Activated CD4-positive, alpha-beta memory T cell treated with anti-CD3 and anti-CD28 coated beads, Interleukin-2, amount 10 ng/mL, durations not matched to agents 7 days and 5 days (primary cell): ENCODE measurements at regions not wholly inside any gene's neighbourhood (a gene's known extent, or its start where the extent isn't known, plus 50 kb on each side); places are given as distances from the start of the nearest gene placed in this dataset.
"Not testable (repeated sequence)": the region's sequence is repeated elsewhere in the genome, so short reads cannot be mapped to it uniquely, and the experiment has no call there.

Experiments used
- CTCF ChIA-PET: fragments of 350-600 bp; sonication (Branson Sonifier 250); formaldehyde crosslinking; loops from one replicate; lab custom pipeline; 2021; ENCODE audit warnings: antibody characterized with exemption, inconsistent platforms; lab: Charles Lee
- POLR2A ChIA-PET: fragments of 350-600 bp; sonication (Branson Sonifier 250); formaldehyde crosslinking; loops from one replicate; lab custom pipeline; 2021; ENCODE audit warnings: antibody characterized with exemption; lab: Charles Lee
- DNase-seq: peaks from one replicate; pipeline ENCODE4 v3.0.0-alpha.2; 2020
- H3K27ac Mint-ChIP-seq: one replicate; pipeline ENCODE4 v1.8.0; 2021; ENCODE audit warnings: mild to moderate bottlenecking, mixed read lengths
- H3K27me3 Mint-ChIP-seq: one replicate; pipeline ENCODE4 v1.8.0; 2021; ENCODE audit warnings: mixed read lengths
- H3K36me3 Mint-ChIP-seq: one replicate; pipeline ENCODE4 v1.8.0; 2021; ENCODE audit warnings: low read depth, mixed read lengths
- H3K4me1 Mint-ChIP-seq: one replicate; pipeline ENCODE4 v1.8.0; 2021; ENCODE audit warnings: mixed read lengths
- H3K4me3 Mint-ChIP-seq: one replicate; pipeline ENCODE4 v1.8.0; 2021; ENCODE audit warnings: mild to moderate bottlenecking, mixed read lengths
- H3K9me3 Mint-ChIP-seq: one replicate; pipeline ENCODE4 v1.8.0; 2021; ENCODE audit warnings: mixed read lengths

DNA sequence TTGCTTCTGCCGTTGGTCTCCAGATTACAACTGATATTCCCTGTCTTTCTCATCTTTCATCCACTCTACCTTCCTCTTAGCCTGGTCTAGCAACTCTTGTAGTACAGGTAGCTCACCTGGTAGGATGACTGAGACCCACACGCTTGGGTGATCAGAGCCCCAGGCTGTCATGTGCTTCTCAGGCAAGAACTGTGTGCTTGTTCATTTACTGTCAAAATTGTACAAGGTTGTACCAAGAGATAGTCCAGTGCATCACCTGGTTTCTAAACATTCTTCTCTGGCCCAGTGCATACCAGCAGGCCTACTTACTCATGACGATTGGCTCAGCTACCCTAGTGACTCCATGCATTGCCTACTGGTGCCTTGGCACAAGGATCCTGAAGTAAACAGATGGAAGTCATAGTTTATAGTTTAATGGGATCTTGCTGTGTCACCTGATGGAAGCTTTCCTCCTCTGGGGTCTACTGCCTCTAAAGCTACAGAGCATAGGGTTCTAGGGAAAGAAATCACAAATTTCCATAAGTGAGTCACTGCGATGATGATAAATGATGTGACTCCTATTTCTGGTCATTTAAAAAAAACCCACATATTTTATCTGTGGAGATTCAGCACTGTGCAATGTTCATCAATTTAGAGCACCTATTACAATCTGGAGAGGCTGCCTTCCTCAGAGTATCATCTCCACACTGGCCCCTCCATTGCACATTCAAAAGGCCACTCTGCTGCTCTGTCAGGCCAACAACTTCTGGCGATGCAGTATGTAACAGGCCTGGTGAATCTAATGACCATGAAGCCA is 481.8 kb upstream of the MEIS1 start:
- POLR2A ChIA-PET: no interaction called here
- CTCF ChIA-PET: no interaction called here
- no peaks in the 10 kb centered on the region for H3K9me3 Mint-ChIP-seq

DNA sequence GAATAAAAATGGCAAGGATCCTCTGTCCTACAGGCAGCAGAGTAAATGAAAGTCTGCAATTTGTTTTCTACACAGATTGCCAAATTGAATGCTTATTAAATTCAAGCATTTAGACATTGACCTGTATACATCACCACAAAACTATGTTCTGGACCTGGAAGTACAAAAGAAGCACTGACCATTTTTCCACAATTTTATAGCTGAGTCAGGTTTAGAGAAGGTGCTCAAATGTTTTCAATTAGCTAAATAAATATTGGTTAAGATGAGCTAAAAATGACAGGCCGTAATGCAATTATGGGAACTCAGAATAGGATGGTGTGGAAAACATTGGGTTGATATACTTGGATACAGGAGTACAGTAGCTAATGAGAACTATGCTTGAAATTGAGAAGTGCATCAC is 490.7 kb upstream of the MEIS1 start:
- POLR2A ChIA-PET: no interaction called here
- CTCF ChIA-PET: no interaction called here
- no peaks in the 10 kb centered on the region for H3K27me3 Mint-ChIP-seq
- no peaks in the 10 kb centered on the region for H3K36me3 Mint-ChIP-seq
- H3K4me3 Mint-ChIP-seq: no peak overlapping the region
- no peak overlapping the region for H3K27ac Mint-ChIP-seq
- H3K4me1 Mint-ChIP-seq: no peaks in the 10 kb centered on the region
- H3K9me3 Mint-ChIP-seq: peaks cover 5% of the 10 kb centered on the region
- DNase-seq: no peak

More for the DNA sequence above, 481.8 kb upstream of the MEIS1 start:
- Mint-ChIP-seq H3K4me1 (no peaks in the 10 kb centered on the region), H3K27ac (no peak overlapping the region), H3K27me3 (no peaks in the 10 kb centered on the region), H3K4me3 (no peak overlapping the region), H3K36me3 (no peaks in the 10 kb centered on the region)
- DNase-seq: no peak

DNA sequence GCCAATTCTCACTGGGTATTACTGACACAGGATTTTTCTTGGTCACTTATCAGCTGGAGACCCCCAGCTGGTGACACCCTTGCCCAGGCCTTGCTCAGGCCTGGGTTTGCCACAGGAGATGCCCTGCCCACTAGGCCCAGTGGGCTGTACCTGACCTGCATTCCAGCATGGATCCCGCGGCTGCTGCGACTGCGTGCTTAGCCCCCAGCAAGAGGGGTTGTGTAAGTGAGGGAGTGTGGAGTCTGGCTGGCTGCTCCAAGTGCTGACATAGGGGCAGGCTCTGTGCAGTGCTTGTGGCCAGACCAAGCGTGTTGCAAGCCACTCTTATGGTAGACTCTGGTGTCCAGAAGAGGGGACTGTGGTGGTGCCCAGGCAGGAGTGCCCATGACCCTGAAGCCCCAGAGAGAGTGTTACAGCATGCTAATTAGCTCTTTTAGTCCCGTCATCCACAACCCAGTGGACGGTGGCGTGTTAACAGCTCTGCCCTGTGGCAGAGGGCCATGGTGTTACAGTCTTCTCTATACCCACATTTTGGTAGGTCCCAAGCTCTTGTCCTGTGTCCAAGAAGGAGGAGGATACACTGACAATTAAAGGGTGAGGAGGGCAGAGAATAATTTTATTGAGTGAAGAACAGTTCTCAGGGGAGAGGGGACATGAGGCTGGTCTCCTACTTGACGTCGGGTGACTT is 491.7 kb upstream of the MEIS1 start:
- POLR2A ChIA-PET: no interaction called here

DNA sequence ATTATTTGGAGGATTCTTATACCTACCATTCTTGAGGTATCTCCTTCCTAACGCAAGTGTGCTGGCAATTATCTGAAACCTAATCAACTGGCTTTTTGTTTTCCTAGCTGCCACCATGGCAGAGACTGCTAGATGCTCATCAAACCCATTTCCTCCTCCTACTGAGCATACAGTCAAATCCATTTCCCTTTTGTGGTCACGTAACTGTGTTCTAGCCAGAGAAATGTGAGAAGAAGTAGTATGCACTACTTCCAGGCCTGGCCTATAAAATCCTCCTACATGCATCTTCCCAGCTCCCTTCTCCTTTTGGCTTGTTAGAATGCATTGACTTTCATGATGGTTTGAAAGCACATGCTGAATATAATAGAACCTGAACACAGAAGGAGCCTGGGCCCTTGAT is 494.1 kb upstream of the MEIS1 start:
- H3K9me3 Mint-ChIP-seq: peaks cover 5% of the 10 kb centered on the region
- H3K27me3 Mint-ChIP-seq: no peaks in the 10 kb centered on the region
- ChIA-PET CTCF (no interaction called here), POLR2A (no interaction called here)
- no peak for DNase-seq
- H3K4me1 Mint-ChIP-seq: no peaks in the 10 kb centered on the region
- no peak overlapping the region for H3K4me3 Mint-ChIP-seq
- no peak overlapping the region for H3K27ac Mint-ChIP-seq
- H3K36me3 Mint-ChIP-seq: no peaks in the 10 kb centered on the region

More for the DNA sequence above, 491.7 kb upstream of the MEIS1 start:
- Mint-ChIP-seq H3K27me3 (no peaks in the 10 kb centered on the region), H3K27ac (no peak overlapping the region), H3K36me3 (no peaks in the 10 kb centered on the region), H3K4me3 (no peak overlapping the region), H3K4me1 (no peaks in the 10 kb centered on the region), H3K9me3 (peaks cover 5% of the 10 kb centered on the region)
- DNase-seq: no peak
- CTCF ChIA-PET: no interaction called here

DNA sequence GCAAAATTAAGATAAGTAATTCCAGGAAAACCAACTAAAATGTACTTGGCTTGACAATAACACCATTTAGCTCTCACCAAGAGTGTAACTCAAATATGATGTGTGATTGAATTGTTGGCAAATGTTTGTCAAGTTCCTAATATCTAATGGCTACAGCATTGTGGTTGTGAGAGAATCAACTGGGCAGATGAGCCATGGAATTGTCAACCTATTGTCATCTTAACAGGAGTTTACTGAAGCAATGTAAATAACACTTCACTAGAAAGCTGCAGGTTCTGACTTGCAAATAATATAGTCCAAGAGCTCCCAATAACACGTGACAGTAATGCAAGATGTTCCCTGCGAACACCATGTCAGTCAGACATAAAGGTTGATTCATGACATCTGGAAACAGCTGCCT is 495.2 kb upstream of the MEIS1 start:
- ChIA-PET POLR2A (no interaction called here), CTCF (no interaction called here)
- Mint-ChIP-seq H3K9me3 (peaks cover 5% of the 10 kb centered on the region), H3K4me3 (no peak overlapping the region), H3K4me1 (no peaks in the 10 kb centered on the region), H3K27me3 (no peaks in the 10 kb centered on the region), H3K27ac (no peak overlapping the region), H3K36me3 (no peaks in the 10 kb centered on the region)
- DNase-seq: no peak

DNA sequence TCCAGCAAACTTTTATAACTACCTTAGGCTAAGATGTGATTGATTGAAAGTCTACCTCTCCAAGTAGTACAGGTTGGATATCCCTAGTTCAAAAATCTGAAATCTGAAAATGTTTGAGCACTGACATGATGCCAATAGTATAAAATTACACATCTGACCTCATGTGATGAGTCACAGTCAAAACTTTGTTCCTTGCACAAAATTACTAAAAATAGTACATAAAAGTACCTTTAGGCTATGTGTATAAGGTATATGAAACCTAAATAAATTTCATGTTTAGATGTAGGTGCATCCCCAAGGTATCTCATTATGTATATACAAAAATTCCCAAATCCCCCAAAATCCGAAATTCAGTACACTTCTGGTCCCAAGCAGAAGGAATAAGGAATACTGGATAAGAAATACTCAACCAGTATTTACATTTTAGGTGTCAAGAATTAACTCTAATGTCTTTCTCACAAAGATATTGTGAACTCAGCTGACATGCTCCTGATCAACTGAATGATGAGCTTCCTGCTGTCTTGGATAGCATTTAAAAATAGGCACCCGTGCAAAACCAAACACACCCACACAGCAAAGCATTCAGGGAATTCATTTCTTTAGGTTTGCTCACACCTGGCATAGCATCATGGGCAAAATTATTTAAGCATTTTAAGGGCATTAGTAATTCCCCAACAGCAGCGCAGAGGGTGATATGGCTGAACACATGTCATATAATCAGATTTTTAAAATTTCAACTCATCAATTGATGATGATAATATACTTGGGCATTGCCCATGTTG is 497.4 kb upstream of the MEIS1 start:
- H3K27me3 Mint-ChIP-seq: no peaks in the 10 kb centered on the region
- no peak for DNase-seq
- no peaks in the 10 kb centered on the region for H3K4me1 Mint-ChIP-seq
- POLR2A ChIA-PET: no interaction called here
- H3K36me3 Mint-ChIP-seq: no peaks in the 10 kb centered on the region
- H3K4me3 Mint-ChIP-seq: no peak overlapping the region
- H3K9me3 Mint-ChIP-seq: no peaks in the 10 kb centered on the region
- CTCF ChIA-PET: no interaction called here
- no peak overlapping the region for H3K27ac Mint-ChIP-seq

DNA sequence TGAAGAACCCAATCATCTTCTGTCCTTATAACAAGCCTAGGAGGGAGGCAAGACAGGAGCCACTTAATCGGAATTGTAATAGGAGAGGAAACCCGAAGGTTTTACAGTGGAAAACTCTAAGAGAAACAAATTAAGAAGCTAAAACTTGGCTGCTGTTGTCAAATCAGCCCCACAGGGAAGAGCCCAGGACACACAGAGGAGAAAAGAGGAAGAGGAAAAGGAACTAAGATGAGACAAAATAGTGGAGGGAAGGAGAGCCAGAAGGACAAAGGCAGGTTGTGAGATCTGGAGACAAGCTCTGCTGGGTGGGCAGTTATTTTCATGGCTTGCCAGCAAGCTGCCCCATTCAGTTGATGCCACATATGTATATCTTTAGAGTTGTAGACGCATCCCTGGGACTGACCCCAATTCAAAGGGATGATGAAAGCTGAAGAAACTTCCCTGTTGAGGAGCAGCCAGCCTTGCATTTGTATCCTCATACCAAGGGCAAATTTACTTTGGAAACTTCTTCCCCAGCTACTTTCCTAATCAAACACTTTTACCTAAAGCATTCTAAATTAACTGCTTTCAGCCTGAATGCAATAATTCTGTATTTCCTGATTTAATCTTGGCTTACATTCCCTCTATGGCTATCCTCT is 499.8 kb upstream of the MEIS1 start:
- DNase-seq: no peak
- H3K4me3 Mint-ChIP-seq: no peak overlapping the region
- H3K27me3 Mint-ChIP-seq: no peaks in the 10 kb centered on the region
- no peaks in the 10 kb centered on the region for H3K4me1 Mint-ChIP-seq
- H3K27ac Mint-ChIP-seq: no peak overlapping the region
- CTCF ChIA-PET: no interaction called here
- H3K36me3 Mint-ChIP-seq: no peaks in the 10 kb centered on the region
- peaks cover 2% of the 10 kb centered on the region for H3K9me3 Mint-ChIP-seq
- POLR2A ChIA-PET: no interaction called here

DNA sequence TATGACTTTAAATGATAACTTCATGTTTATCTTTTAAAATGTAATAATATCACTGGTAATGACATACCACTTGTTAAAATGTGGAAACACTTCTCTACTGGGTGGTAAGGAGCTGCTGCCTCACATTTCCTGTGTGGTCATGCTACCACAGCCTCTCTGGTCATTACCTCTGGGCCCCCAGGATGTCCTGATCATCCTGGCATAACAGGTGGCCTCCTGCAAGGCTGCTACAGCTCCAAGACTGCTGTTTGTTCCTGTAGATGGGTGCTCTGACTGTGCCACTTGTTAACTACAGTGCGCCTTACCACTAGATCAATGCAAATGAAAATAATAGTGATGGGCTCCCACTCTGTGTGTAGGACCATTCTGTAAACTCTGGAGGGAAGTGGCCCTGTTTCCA is 500.2 kb upstream of the SPRED2 start:
- Mint-ChIP-seq H3K27ac (no peak overlapping the region), H3K4me1 (no peaks in the 10 kb centered on the region), H3K36me3 (no peaks in the 10 kb centered on the region), H3K27me3 (no peaks in the 10 kb centered on the region), H3K9me3 (peaks cover 2% of the 10 kb centered on the region), H3K4me3 (no peak overlapping the region)
- no peak for DNase-seq
- CTCF ChIA-PET: no interaction called here
- POLR2A ChIA-PET: no interaction called here

DNA sequence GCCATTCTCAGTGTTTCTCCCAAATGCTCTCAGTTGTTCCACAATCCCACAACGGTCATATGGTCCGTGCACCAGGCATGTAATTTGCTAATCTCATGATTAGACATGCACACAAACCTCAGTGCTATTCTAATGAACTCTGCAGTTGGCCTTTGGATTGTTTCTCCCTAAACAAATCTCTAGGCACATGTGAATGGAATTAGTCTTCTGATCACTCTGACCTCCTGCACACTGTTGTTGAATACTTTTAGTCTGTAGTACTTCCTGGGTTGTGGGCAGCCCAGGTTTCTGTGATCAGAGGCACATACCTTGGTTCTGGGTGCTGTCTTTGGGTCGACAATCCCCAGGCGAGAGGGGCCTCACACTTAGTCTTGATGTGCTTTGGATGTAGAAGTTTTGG is 498.7 kb upstream of the SPRED2 start:
- no peaks in the 10 kb centered on the region for H3K36me3 Mint-ChIP-seq
- no peaks in the 10 kb centered on the region for H3K27me3 Mint-ChIP-seq
- peaks cover 2% of the 10 kb centered on the region for H3K9me3 Mint-ChIP-seq
- no peaks in the 10 kb centered on the region for H3K4me1 Mint-ChIP-seq
- H3K27ac Mint-ChIP-seq: no peak overlapping the region
- ChIA-PET CTCF (no interaction called here), POLR2A (no interaction called here)
- no peak overlapping the region for H3K4me3 Mint-ChIP-seq
- no peak for DNase-seq

DNA sequence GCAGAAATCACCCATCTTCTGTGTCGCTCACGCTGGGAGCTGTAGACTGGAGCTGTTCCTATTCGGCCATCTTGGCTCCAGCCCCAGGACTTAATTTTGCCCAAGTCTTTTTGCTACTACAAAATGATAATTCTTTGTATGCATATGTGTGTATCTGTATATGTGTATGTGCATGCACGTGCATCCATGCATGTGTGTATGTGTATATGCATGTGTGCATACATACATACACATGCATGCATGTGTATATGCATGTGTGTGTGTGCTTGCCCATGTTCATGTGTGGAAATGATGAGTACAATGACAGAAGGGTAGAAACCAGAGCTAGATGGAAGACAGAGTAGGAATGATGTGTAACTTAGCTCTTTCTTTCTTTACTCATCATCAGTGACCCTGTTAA is 497.9 kb upstream of the SPRED2 start:
- ChIA-PET CTCF (no interaction called here), POLR2A (no interaction called here)
- peaks cover 2% of the 10 kb centered on the region for H3K9me3 Mint-ChIP-seq
- H3K4me3 Mint-ChIP-seq: no peak overlapping the region
- no peaks in the 10 kb centered on the region for H3K27me3 Mint-ChIP-seq
- H3K36me3 Mint-ChIP-seq: no peaks in the 10 kb centered on the region
- no peak for DNase-seq
- no peaks in the 10 kb centered on the region for H3K4me1 Mint-ChIP-seq
- no peak overlapping the region for H3K27ac Mint-ChIP-seq

DNA sequence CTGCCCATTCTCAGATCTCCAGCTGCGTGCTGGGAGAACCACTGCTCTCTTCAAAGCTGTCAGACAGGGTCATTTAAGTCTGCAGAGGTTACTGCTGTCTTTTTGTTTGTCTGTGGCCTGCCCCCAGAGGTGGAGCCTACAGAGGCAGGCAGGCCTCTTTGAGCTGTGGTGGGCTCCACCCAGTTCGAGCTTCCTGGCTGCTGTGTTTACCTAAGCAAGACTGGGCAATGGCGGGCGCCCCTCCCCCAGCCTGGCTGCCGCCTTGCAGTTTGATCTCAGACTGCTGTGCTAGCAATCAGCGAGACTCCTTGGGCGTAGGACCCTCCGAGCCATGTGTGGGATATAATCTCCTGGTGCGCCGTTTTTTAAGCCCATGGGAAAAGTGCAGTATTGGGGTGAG is 497.3 kb upstream of the SPRED2 start:
- H3K4me1 Mint-ChIP-seq, DNase-seq, H3K4me3 Mint-ChIP-seq, CTCF ChIA-PET, H3K36me3 Mint-ChIP-seq, H3K27ac Mint-ChIP-seq, H3K9me3 Mint-ChIP-seq, H3K27me3 Mint-ChIP-seq, POLR2A ChIA-PET: not testable (repeated sequence)

DNA sequence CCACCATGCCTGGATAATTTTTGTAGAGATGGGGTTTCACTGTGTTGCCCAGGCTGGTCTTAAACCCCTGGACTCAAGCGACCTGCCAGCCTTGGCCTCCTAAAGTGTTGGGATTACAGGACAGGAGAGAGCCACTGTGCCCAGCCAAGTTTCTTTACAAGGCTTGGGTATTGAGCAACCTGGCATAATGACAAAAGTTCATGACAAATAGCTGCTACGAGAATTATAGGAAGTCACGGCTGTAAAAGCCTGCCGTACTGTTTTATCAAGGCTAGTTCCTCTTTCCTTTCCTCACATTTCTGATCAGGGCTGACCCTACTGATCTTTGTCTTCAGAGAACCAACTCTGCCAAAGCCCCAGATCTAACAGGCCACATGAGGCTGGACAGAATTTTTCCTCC is 490.4 kb upstream of the SPRED2 start:
- POLR2A ChIA-PET: no interaction called here
- no peaks in the 10 kb centered on the region for H3K9me3 Mint-ChIP-seq
- DNase-seq: no peak
- H3K4me3 Mint-ChIP-seq: no peak overlapping the region
- no peak overlapping the region for H3K27ac Mint-ChIP-seq
- CTCF ChIA-PET: no interaction called here
- H3K4me1 Mint-ChIP-seq: no peaks in the 10 kb centered on the region
- H3K36me3 Mint-ChIP-seq: no peaks in the 10 kb centered on the region
- H3K27me3 Mint-ChIP-seq: no peaks in the 10 kb centered on the region

DNA sequence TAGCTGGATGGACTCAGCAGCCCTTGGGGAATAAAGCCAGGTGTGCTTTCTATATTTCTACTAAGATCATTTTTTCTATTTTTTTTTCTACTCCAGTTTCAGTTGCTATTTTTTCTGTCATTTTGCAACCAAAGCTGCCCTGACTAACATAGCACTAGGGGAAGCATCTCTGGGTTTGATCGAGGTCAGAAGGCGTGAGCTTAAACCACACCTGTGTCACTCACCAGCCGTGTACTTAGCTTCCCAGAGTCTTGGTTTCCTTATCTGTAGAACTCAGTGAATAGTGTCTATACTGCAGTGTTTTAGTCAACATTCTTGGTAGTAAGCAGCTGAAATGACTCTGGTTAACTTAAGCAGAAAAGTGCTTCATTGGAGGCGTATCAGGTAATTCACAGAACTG is 489.6 kb upstream of the SPRED2 start:
- CTCF ChIA-PET: no interaction called here
- no peak overlapping the region for H3K27ac Mint-ChIP-seq
- no peak overlapping the region for H3K4me3 Mint-ChIP-seq
- H3K27me3 Mint-ChIP-seq: no peaks in the 10 kb centered on the region
- POLR2A ChIA-PET: no interaction called here
- no peaks in the 10 kb centered on the region for H3K9me3 Mint-ChIP-seq
- H3K36me3 Mint-ChIP-seq: no peaks in the 10 kb centered on the region
- no peaks in the 10 kb centered on the region for H3K4me1 Mint-ChIP-seq
- DNase-seq: no peak
